ENCODE measurements at regions not wholly inside any gene's neighbourhood (a gene's known extent, or its start where the extent isn't known, plus 50 kb on each side); places are given as distances from the start of the nearest gene placed in this dataset.
"Not testable (repeated sequence)": the region's sequence is repeated elsewhere in the genome, so short reads cannot be mapped to it uniquely, and the experiment has no call there.

DNA sequence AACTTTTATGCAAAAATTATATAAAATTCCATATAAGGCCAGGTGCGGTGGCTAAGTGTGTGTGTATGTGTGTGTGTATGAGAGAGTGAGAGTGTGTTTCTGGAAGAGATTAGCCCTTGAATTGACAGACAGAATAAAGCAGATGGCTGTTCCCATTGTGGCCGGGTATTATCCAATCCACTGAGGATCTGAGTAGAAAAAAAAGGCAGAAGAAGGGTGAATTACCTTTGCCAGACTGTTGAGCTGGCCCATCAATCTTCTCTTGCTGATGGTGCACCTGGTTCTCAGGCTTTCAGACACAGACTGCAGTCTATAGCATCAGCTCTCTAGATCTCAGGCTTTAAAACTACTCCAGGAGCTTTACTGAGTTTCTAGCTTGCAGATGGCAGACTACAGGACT lies 92.2 kb upstream of the SLIT2 start:
- no peak for DNase-seq
- TF ChIP-seq POLR2A (IDR thresholded peaks at IDR 0.05; ENCODE audit: low read length) (no peak), GATA1 (IDR thresholded peaks at IDR 0.05; ENCODE audit: low read depth, low read length) (no peak)

DNA sequence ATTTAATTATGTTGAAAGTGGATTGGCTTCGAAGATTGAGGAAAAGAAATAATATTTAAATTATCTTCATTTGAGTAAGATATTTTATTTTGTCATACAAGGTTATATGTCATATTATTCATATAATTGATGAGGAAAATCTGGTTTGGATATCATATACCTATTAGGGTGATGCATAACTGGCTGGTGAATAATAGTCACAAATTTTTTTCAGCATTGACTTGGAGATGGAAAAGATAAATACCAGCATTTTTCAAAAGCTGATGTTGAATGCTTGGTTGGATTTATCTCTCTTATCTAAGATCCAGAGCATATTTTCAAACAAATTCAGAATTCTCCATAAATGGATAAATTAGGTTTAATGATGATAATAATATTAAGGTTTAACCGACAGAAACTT lies 93.5 kb upstream of the SLIT2 start:
- TF ChIP-seq GATA1 (IDR thresholded peaks at IDR 0.05; ENCODE audit: low read depth, low read length) (no peak), POLR2A (IDR thresholded peaks at IDR 0.05; ENCODE audit: low read length) (no peak)
- no peak for DNase-seq

DNA sequence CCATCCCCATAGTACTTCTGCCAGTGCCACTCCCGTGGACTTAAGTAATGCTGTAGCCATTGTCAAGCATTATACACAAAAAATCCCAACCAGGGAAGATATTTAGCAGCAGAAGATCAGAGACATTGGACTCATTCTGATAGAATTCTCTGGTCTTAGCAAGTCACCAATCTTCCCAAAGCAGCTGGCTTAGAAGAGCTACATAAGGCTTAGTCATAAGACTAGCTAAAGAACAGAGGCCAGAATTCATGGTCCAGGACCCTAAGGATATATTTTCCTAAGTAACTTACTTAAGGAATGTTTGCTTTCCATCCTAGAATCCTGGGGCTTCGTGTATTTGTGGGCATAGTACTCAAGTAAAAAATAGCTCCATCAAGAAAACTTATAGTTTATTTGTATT lies 100.3 kb upstream of the SLIT2 start:
- TF ChIP-seq GATA1 (IDR thresholded peaks at IDR 0.05; ENCODE audit: low read depth, low read length) (no peak), POLR2A (IDR thresholded peaks at IDR 0.05; ENCODE audit: low read length) (no peak)
- DNase-seq = no peak

DNA sequence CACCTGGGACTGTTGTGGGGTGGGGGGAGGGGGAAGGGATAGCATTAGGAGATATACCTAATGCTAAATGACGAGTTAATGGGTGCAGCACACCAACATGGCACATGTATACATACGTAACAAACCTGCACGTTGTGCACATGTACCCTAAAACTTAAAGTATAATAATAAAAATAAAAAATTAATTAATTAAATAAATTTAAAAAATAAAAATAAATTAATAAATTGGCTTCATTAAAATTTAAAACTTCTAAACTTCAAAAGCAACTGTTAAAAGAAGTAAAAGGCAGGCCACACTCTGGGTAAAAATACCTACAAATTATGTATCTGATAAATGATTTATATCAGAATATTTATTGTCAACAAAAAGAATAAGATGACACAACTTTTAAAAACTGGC lies 102.6 kb upstream of the SLIT2 start:
- not testable (repeated sequence) for DNase-seq

DNA sequence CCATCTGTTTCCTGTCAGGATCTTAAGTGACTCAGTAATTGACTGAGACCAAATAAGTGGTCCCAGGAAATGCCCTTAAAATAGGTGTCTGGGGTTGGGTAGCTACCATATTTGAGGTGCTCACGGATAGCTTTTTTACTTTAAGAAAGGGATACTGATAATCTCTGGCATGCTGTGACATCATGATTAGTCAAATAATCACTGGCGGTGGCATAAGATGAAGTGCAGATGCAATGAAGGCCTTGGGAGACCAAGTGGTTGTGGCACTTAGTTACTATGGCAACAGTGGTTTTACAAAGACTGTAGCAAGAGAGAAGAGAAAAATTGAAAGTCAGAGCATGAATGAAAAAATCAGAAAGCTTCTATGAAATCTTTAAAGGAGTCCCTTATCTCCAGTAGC lies 114.5 kb upstream of the SLIT2 start:
- TF ChIP-seq POLR2A (IDR thresholded peaks at IDR 0.05; ENCODE audit: low read length) (no peak), GATA1 (IDR thresholded peaks at IDR 0.05; ENCODE audit: low read depth, low read length) (no peak)
- no peak for DNase-seq

DNA sequence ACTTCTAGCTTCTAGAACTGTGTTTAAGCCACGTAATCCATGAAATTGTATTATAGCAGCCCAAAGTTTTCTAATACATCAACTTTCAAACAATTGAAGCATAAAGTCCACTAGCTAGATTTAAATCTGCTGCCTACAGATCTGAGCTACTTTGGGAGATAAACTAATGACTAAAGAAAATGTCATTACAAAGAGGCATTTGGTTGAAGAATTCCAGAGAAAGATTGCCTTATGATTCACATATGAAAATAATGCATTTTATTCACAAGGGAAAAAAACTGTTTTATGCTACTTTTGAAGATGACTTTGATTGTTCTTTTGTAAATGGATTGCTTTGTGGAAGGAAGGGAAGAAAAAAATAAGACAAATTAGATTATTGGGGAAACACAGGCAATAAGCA lies 124.1 kb upstream of the SLIT2 start:
- TF ChIP-seq GATA1 (IDR thresholded peaks at IDR 0.05; ENCODE audit: low read depth, low read length) (no peak), POLR2A (IDR thresholded peaks at IDR 0.05; ENCODE audit: low read length) (no peak)
- no peak for DNase-seq

DNA sequence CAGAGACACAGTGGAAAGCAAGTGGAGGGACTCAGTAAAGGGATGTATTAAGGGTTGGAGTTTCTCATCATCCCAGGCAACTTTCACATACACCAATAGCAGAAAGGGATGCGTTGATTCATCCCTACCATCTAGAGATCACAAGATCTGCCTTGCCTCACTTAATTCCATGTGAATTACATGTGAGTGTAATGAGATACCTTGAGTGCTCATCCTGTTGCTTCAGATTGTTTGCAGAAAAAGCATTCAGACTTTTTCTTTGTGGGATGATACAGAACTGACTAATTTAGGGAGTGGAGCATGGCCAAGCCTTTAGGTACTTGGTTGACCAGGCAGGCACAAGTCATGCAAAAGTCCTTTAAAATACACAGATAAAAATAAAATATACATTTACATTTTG lies 124.8 kb upstream of the SLIT2 start:
- TF ChIP-seq POLR2A (IDR thresholded peaks at IDR 0.05; ENCODE audit: low read length) (no peak), GATA1 (IDR thresholded peaks at IDR 0.05; ENCODE audit: low read depth, low read length) (no peak)
- DNase-seq = no peak

DNA sequence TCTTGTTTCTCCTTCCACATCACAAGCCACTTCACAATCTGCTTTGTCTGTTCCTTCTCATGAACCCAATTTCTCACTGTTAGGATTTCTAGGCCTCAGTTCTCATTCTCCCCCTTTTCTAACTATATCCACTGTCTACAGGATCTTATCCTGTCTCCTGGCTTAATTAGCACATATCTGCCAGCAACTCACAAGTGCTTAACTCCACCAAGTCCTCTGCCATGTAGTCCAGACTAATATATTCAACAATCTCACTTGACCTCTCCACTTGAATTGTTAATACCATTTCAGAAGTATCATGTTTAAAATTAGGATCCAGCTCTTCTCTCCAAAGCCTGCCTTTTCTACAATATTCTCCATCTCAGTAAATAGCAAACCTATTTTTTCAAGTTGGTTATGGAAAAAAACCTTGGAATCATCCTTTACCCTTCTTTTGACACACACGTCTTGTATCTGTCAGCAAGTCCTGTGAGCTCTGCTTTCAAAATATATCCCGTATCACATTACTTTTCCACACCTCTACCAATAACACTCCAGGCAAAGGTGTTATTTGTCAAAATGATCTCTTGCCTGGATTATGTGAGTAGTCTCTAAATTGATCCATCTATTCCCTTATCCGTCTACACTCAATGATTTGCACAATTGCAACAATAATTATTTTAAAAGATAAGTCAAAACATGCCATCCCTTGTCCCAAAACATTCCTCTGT lies 127.2 kb upstream of the SLIT2 start:
- TF ChIP-seq POLR2A (IDR thresholded peaks at IDR 0.05; ENCODE audit: low read length) (no peak), GATA1 (IDR thresholded peaks at IDR 0.05; ENCODE audit: low read depth, low read length) (no peak)
- no peak for DNase-seq

GRCh38 chr4:20122198-20122988 lies 129.3 kb upstream of the SLIT2 start:
- no peak for TF ChIP-seq GATA1 (IDR thresholded peaks at IDR 0.05; ENCODE audit: low read depth, low read length)
- no peak for TF ChIP-seq POLR2A (IDR thresholded peaks at IDR 0.05; ENCODE audit: low read length)
- no peak for DNase-seq

DNA sequence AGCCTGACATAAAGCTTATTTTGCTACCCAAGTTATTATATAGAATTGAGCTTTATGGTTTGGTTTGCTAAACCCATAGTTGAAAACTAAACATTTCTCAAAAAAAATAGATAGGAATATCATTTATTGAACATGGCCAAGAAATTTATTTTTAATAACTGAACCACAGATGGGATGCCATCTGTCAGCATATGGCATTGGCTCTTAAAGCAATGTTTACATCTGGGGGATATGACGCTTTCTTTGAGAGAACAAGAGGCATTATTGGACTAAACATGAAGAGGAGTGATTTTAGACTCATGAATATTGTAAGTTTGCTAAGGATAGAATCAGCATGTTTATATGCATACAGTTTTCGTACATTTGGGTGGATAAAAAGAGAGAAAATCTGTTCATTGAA lies 132.6 kb upstream of the SLIT2 start:
- DNase-seq = no peak

GRCh38 chr4:20109391-20109790 lies 142.3 kb upstream of the SLIT2 start:
- no peak for DNase-seq
- TF ChIP-seq GATA1 (IDR thresholded peaks at IDR 0.05; ENCODE audit: low read depth, low read length) (no peak), POLR2A (IDR thresholded peaks at IDR 0.05; ENCODE audit: low read length) (no peak)

More for the DNA sequence above, 132.6 kb upstream of the SLIT2 start:
- TF ChIP-seq POLR2A (IDR thresholded peaks at IDR 0.05; ENCODE audit: low read length) (no peak), GATA1 (IDR thresholded peaks at IDR 0.05; ENCODE audit: low read depth, low read length) (no peak)

DNA sequence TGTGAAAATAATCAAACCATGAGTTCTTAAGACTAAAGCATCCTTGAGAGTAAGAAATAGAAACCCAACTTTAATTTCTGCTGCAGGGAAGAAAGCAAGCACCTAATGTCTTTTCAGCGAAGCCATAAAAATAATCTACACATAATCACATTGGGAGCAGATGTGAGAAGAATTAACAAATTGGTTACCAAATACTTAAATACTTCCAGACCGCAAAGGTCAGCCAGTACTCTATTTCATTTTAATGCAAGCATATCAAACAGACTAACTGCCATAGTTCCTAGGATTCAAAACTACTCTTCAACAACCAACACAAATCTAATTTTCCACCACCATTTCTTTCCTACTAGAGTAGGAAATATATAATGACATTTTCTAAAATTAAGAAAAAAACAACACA lies 144.8 kb upstream of the SLIT2 start:
- no peak for TF ChIP-seq POLR2A (IDR thresholded peaks at IDR 0.05; ENCODE audit: low read length)
- TF ChIP-seq GATA1 (IDR thresholded peaks at IDR 0.05; ENCODE audit: low read depth, low read length) = no peak
- DNase-seq = no peak

GRCh38 chr4:20101831-20102230 lies 149.9 kb upstream of the SLIT2 start:
- no peak for TF ChIP-seq GATA1 (IDR thresholded peaks at IDR 0.05; ENCODE audit: low read depth, low read length)
- no peak for TF ChIP-seq POLR2A (IDR thresholded peaks at IDR 0.05; ENCODE audit: low read length)
- no peak for DNase-seq

- TF ChIP-seq POLR2A (IDR thresholded peaks at IDR 0.05; ENCODE audit: low read length) (no peak), GATA1 (IDR thresholded peaks at IDR 0.05; ENCODE audit: low read depth, low read length) (no peak)
- DNase-seq = no peak
Observed at GRCh38 chr4:20096911-20097310, 154.8 kb upstream of the SLIT2 start.

All from erythroblast (primary cell).